Astrocyte (in vitro differentiated cells and primary cell): ENCODE measurements at regions not wholly inside any gene's neighbourhood (a gene's known extent, or its start where the extent isn't known, plus 50 kb on each side); places are given as distances from the start of the nearest gene placed in this dataset.

ENCODE experiments used
- DNase-seq: peaks from one replicate; pipeline ENCODE4 v3.0.0-alpha.2; 2010; ENCODE audit warnings: low read depth
- FAIRE-seq: peaks from 2 replicates; lab custom pipeline; 2011; peaks lifted over from hg19 to GRCh38; lab: Jason Lieb, UNC
- H2AFZ ChIP-seq: 2 replicates; pipeline ENCODE4 v1.6.0; 2012; ENCODE audit warnings: low read depth, low read length, inconsistent platforms
- H3K27ac ChIP-seq: 2 replicates; pipeline ENCODE4 v1.5.1; 2011; ENCODE audit warnings: low read depth, low read length, inconsistent platforms
- H3K27me3 ChIP-seq: 2 replicates; pipeline ENCODE4 v1.6.0; 2011; ENCODE audit warnings: low read length, inconsistent platforms; ENCODE audit not compliant: insufficient read depth
- H3K36me3 ChIP-seq: 2 replicates; pipeline ENCODE4 v1.5.1; 2011; ENCODE audit warnings: low read length, inconsistent platforms; ENCODE audit not compliant: insufficient read depth
- H3K4me1 ChIP-seq: 2 replicates; pipeline ENCODE4 v1.5.1; 2011; ENCODE audit warnings: low read length, inconsistent platforms; ENCODE audit not compliant: insufficient read depth
- H3K4me2 ChIP-seq: 2 replicates; pipeline ENCODE4 v1.6.0; 2012; ENCODE audit warnings: low read length, inconsistent platforms
- H3K4me3 ChIP-seq: 2 replicates; pipeline ENCODE4 v1.5.1; 2011; ENCODE audit warnings: low read depth, mild to moderate bottlenecking, low read length, inconsistent platforms; ENCODE audit not compliant: insufficient read depth
- H3K79me2 ChIP-seq: 2 replicates; pipeline ENCODE4 v1.6.0; 2012; ENCODE audit warnings: mild to moderate bottlenecking, low read length, inconsistent platforms; ENCODE audit not compliant: insufficient read depth
- H3K9ac ChIP-seq: 2 replicates; pipeline ENCODE4 v1.6.0; 2012; ENCODE audit warnings: mild to moderate bottlenecking, low read length, inconsistent platforms
- H3K9me3 ChIP-seq: 2 replicates; pipeline ENCODE4 v1.5.1; 2012; ENCODE audit warnings: low read depth, mild to moderate bottlenecking, low read length, inconsistent platforms; ENCODE audit not compliant: insufficient read depth
- H4K20me1 ChIP-seq: 2 replicates; pipeline ENCODE4 v1.6.0; 2012; ENCODE audit warnings: low read length, inconsistent platforms; ENCODE audit not compliant: insufficient read depth
- H3K27ac Mint-ChIP-seq: one replicate; pipeline ENCODE4 v1.8.0; 2021; ENCODE audit warnings: mild to moderate bottlenecking, mixed read lengths; ENCODE audit not compliant: unreplicated experiment
- H3K27me3 Mint-ChIP-seq: one replicate; pipeline ENCODE4 v1.8.0; 2021; ENCODE audit warnings: low read depth, mixed read lengths; ENCODE audit not compliant: unreplicated experiment
- H3K36me3 Mint-ChIP-seq: one replicate; pipeline ENCODE4 v1.8.0; 2021; ENCODE audit warnings: low read depth, mixed read lengths; ENCODE audit not compliant: unreplicated experiment
- H3K4me1 Mint-ChIP-seq: one replicate; pipeline ENCODE4 v1.8.0; 2021; ENCODE audit warnings: low read depth, mixed read lengths; ENCODE audit not compliant: unreplicated experiment
- H3K4me3 Mint-ChIP-seq: one replicate; pipeline ENCODE4 v1.8.0; 2021; ENCODE audit warnings: mild to moderate bottlenecking, moderate library complexity, mixed read lengths; ENCODE audit not compliant: unreplicated experiment
- H3K9me3 Mint-ChIP-seq: one replicate; pipeline ENCODE4 v1.8.0; 2021; ENCODE audit warnings: mild to moderate bottlenecking, mixed read lengths; ENCODE audit not compliant: unreplicated experiment
- EZH2 ChIP-seq: IDR thresholded peaks from 2 replicates; pipeline ENCODE4 v1.6.1; 2012; ENCODE audit warnings: mild to moderate bottlenecking, low read length, inconsistent platforms; ENCODE audit not compliant: insufficient read depth
- TF ChIP-seq, protein P1 (sequence below): IDR thresholded peaks from 2 replicates; pipeline ENCODE4 v1.5.1; 2011; ENCODE audit warnings: low read depth, mild to moderate bottlenecking, inconsistent platforms, low read length, moderate library complexity; ENCODE audit not compliant: insufficient read depth

DNA sequence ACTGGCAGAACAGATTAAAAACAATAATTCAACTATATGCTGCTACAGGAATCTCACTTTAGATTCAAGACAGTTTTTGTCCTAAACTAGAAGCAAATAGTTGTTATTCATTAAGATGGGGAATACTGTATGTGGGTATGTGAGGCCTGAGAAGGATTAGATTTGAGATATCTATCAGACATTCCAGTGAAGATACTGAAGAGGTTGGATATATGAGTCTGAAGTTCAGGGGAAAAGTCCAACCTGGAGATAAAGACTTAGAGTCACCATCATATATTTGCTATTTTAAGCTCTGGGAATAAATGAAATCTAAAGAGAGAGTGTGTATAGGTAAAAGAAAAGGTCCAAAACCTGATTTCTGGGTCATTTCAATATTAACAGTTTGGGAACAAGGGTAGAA, 96.2 kb upstream of the RBBP8 start:
- Histone ChIP-seq H3K9ac (no peak overlapping the region), H4K20me1 (no peaks in the 10 kb centered on the region), H3K36me3 (no peaks in the 10 kb centered on the region), H3K4me3 (no peak overlapping the region), H2AFZ (no peak overlapping the region), H3K79me2 (no peaks in the 10 kb centered on the region), H3K4me1 (no peaks in the 10 kb centered on the region), H3K27ac (no peak overlapping the region), H3K27me3 (no peaks in the 10 kb centered on the region), H3K9me3 (no peaks in the 10 kb centered on the region), H3K4me2 (no peak overlapping the region)
- no peak overlapping the region for H3K4me3 Mint-ChIP-seq
- H3K4me1 Mint-ChIP-seq: no peaks in the 10 kb centered on the region
- H3K27ac Mint-ChIP-seq: no peak overlapping the region
- peaks cover under 1% of the 10 kb centered on the region for H3K9me3 Mint-ChIP-seq
- H3K36me3 Mint-ChIP-seq: no peaks in the 10 kb centered on the region
- DNase-seq (no peak), FAIRE-seq (peak; percentile 71)
- TF ChIP-seq, protein P1, sequence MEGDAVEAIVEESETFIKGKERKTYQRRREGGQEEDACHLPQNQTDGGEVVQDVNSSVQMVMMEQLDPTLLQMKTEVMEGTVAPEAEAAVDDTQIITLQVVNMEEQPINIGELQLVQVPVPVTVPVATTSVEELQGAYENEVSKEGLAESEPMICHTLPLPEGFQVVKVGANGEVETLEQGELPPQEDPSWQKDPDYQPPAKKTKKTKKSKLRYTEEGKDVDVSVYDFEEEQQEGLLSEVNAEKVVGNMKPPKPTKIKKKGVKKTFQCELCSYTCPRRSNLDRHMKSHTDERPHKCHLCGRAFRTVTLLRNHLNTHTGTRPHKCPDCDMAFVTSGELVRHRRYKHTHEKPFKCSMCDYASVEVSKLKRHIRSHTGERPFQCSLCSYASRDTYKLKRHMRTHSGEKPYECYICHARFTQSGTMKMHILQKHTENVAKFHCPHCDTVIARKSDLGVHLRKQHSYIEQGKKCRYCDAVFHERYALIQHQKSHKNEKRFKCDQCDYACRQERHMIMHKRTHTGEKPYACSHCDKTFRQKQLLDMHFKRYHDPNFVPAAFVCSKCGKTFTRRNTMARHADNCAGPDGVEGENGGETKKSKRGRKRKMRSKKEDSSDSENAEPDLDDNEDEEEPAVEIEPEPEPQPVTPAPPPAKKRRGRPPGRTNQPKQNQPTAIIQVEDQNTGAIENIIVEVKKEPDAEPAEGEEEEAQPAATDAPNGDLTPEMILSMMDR: no peak
- TF ChIP-seq EZH2: no peak
- peaks cover under 1% of the 10 kb centered on the region for H3K27me3 Mint-ChIP-seq

DNA sequence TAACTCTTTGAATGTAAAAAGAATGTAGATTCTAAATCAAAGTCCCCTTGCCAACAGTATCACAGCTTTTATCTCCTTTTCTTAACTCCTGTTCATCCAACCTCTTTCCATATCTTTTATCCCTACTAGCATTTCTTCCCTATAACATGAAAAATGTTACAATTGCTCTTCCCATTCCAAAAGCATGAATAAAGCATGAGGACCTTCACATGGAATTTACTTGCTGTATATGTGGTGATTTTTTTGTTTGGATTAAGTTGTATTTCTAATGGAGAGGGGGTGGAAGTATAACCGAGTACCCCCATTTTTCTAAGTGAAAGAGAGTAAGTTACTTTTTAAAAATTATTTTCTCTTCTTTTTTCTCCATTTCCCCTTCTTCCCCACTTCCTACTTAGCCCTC, 94.9 kb upstream of the RBBP8 start:
- Mint-ChIP-seq H3K27me3 (peaks cover 7% of the 10 kb centered on the region), H3K36me3 (no peaks in the 10 kb centered on the region), H3K27ac (no peak overlapping the region), H3K9me3 (peaks cover 3% of the 10 kb centered on the region), H3K4me1 (no peaks in the 10 kb centered on the region), H3K4me3 (no peak overlapping the region)
- Histone ChIP-seq H3K27me3 (no peaks in the 10 kb centered on the region), H3K9ac (no peak overlapping the region), H4K20me1 (no peaks in the 10 kb centered on the region), H3K27ac (no peak overlapping the region), H3K4me2 (peak overlapping the region; percentile 9), H3K4me1 (no peaks in the 10 kb centered on the region), H3K36me3 (no peaks in the 10 kb centered on the region), H3K79me2 (no peaks in the 10 kb centered on the region), H3K4me3 (no peak overlapping the region), H2AFZ (no peak overlapping the region), H3K9me3 (no peaks in the 10 kb centered on the region)
- no peak for FAIRE-seq
- TF ChIP-seq, protein P1: no peak
- TF ChIP-seq EZH2: no peak
- no peak for DNase-seq

DNA sequence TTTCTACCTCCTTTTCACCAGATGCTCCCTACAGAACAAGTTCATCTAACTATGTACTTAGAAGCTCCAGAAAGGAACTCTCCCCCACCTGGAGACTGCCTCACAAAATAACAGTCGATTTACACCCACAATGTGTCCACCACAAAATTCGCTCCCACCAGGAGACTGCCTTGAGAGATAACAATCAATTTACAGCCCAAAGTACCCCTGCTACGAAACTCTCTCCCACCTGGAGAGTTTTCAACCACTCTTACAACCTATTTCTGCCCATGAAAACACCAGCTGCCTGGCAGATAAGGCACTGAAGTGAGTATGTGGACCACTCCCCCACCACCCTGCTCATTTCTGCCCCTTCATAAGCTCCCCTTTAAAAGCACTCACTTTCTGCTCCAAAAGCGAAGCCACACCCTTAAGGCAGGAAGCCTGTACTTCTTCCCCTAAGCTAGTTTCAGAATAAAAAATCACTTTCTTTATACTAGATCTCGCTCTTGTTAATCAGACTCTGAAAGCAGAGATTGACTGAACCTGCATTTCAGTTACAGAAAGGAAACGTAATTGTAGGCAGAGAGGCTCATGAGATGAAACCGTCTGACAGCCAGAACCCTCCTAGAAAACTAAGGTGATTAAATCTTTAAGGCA, 94.4 kb upstream of the RBBP8 start:
- no peak for TF ChIP-seq EZH2
- TF ChIP-seq, protein P1: no peak
- H3K79me2 ChIP-seq: no peaks in the 10 kb centered on the region
- H2AFZ ChIP-seq: peak overlapping the region; percentile 28
- Mint-ChIP-seq H3K36me3 (no peaks in the 10 kb centered on the region), H3K4me3 (no peak overlapping the region), H3K4me1 (no peaks in the 10 kb centered on the region), H3K27ac (no peak overlapping the region), H3K27me3 (peaks cover 10% of the 10 kb centered on the region), H3K9me3 (peaks cover 6% of the 10 kb centered on the region)
- H4K20me1 ChIP-seq: no peaks in the 10 kb centered on the region
- H3K4me2 ChIP-seq: peak overlapping the region; percentile 9
- FAIRE-seq (no peak), DNase-seq (no peak)
- no peak overlapping the region for H3K9ac ChIP-seq
- no peaks in the 10 kb centered on the region for H3K4me1 ChIP-seq
- no peaks in the 10 kb centered on the region for H3K9me3 ChIP-seq
- H3K27ac ChIP-seq: no peak overlapping the region
- H3K27me3 ChIP-seq: no peaks in the 10 kb centered on the region
- H3K36me3 ChIP-seq: no peaks in the 10 kb centered on the region
- H3K4me3 ChIP-seq: no peak overlapping the region
